Testis (tissue), 2 donors: ENCODE measurements at regions not wholly inside any gene's neighbourhood (a gene's known extent, or its start where the extent isn't known, plus 50 kb on each side); places are given as distances from the start of the nearest gene placed in this dataset.

Source experiments
- POLR2A ChIP-seq: fragments of 450-650 bp; IDR thresholded peaks from one replicate; pipeline ENCODE4 v1.6.1; 2017; ENCODE audit warnings: antibody characterized with exemption, mild to moderate bottlenecking, moderate library complexity
- TF ChIP-seq, protein P1 (sequence below), 3 experiments: fragments of 450-650 bp in 2 of 3; fragments of 200-600 bp in 1 of 3; sonication (generic) in 1 of 3; IDR thresholded peaks; one replicate each; pipeline ENCODE4 v1.5.1; 2016 to 2019; ENCODE audit warnings: antibody characterized with exemption in 3 of 3, mild to moderate bottlenecking in 2 of 3, moderate library complexity in 1 of 3

GRCh38 chr14:57078054-57078453 is 190.7 kb downstream of the EXOC5 start:
- TF ChIP-seq, protein P1, sequence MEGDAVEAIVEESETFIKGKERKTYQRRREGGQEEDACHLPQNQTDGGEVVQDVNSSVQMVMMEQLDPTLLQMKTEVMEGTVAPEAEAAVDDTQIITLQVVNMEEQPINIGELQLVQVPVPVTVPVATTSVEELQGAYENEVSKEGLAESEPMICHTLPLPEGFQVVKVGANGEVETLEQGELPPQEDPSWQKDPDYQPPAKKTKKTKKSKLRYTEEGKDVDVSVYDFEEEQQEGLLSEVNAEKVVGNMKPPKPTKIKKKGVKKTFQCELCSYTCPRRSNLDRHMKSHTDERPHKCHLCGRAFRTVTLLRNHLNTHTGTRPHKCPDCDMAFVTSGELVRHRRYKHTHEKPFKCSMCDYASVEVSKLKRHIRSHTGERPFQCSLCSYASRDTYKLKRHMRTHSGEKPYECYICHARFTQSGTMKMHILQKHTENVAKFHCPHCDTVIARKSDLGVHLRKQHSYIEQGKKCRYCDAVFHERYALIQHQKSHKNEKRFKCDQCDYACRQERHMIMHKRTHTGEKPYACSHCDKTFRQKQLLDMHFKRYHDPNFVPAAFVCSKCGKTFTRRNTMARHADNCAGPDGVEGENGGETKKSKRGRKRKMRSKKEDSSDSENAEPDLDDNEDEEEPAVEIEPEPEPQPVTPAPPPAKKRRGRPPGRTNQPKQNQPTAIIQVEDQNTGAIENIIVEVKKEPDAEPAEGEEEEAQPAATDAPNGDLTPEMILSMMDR (IDR thresholded peaks at IDR 0.05): no peak
- TF ChIP-seq POLR2A: no peak
